Large intestine (tissue), 3 donors: ENCODE measurements at regions not wholly inside any gene's neighbourhood (a gene's known extent, or its start where the extent isn't known, plus 50 kb on each side); places are given as distances from the start of the nearest gene placed in this dataset.
"Not testable (repeated sequence)": the region's sequence is repeated elsewhere in the genome, so short reads cannot be mapped to it uniquely, and the experiment has no call there.

Experiments used
- DNase-seq, 2 donors: peaks; one replicate each; pipeline versions ENCODE4 v3.0.0 to v3.0.0-alpha.2; 2013
- H3K27ac ChIP-seq: one replicate; pipeline ENCODE4 v1.5.1; 2013; ENCODE audit warnings: low read length
- H3K27me3 ChIP-seq: 2 replicates; pipeline ENCODE4 v1.6.1; 2013; ENCODE audit warnings: low read length; ENCODE audit not compliant: control insufficient read depth, insufficient read depth
- H3K36me3 ChIP-seq: 2 replicates; pipeline ENCODE4 v1.6.1; 2013; ENCODE audit warnings: low read length; ENCODE audit not compliant: control insufficient read depth, insufficient read depth
- H3K4me1 ChIP-seq: one replicate; pipeline ENCODE4 v1.6.1; 2013; ENCODE audit warnings: low read length; ENCODE audit not compliant: control insufficient read depth, insufficient read depth
- H3K4me3 ChIP-seq: one replicate; pipeline ENCODE4 v1.5.1; 2013; ENCODE audit warnings: low read length
- H3K9me3 ChIP-seq: one replicate; pipeline ENCODE4 v1.6.1; 2013; ENCODE audit warnings: mild to moderate bottlenecking, low read depth, low read length, moderate library complexity; ENCODE audit not compliant: control insufficient read depth
- WGBS: methylation state at CpG from one replicate; pipeline ENCODE4 v1.1.5; 2013; ENCODE audit warnings: low lambda C conversion rate; ENCODE audit not compliant: insufficient coverage; 5-methylcytosine and 5-hydroxymethylcytosine counted together

DNA sequence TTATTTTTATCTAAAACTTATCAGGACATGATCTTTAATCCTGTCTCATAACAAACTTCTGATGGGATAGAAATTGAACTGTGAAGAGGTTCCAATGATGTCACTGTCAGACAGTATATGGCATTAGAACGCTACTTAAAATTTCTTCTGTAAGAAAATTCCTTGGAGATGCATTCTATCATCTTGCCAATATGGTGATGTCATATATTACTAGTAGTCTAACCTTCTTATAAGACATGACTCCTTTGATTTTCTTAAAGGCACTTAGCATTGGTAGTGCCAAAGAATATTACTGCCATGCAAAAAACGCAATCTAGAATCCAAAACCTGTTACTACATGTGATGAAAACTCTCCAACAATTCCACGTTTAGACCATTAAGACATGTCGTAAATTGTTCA is 131.1 kb downstream of the SLC25A46 start:
- H3K27ac ChIP-seq = no peak overlapping the region
- WGBS = no CpG with 5 or more reads among the region's 4 CpGs
- H3K36me3 ChIP-seq = no peaks in the 10 kb centered on the region

DNA sequence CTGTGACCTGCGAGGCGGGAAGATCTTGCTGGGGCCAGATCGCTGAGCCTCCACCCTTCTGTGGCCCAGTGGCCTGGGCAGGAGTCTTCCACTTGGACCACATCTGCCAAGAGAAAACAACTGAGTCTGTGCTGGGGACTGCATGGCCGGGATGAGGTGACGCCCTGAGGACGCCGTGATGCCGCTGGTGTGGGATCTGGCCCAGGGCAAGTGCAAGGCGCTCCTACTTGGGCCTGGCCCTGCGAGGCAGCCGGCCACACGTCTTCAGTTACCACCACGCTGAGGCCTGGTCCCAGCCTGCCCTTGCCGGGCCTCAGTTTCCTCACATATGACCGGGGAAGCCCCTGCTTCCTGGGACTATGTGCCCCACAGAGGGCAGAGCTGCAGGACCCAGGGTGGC is 133.4 kb downstream of the SLC25A46 start:
- WGBS = no CpG with 5 or more reads among the region's 15 CpGs

More for the DNA sequence above, 131.1 kb downstream of the SLC25A46 start:
- Histone ChIP-seq H3K4me3 (no peak overlapping the region), H3K4me1 (no peaks in the 10 kb centered on the region), H3K27me3 (no peaks in the 10 kb centered on the region), H3K9me3 (peaks cover 3% of the 10 kb centered on the region)
- DNase-seq = no peak

DNA sequence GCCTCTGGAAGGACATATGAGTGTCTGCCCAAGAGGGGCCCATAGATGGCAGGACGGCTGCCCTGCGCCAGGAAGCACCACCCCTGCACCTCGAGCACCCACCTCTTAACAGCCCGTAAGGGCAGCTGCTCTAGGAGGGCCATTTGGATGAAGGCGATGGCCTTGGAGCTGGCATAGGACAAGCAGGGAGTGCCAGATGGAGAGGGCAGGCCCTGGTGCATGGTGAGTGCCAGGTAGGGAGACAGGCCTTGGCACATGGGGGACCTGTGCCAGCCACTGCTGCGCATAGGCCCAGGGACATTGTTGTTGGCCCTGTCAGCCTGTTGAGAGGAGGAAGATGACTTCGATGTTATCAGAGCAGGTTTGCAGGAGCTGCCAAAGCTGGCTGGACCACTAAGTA is 134.2 kb downstream of the SLC25A46 start:
- no peaks in the 10 kb centered on the region for H3K36me3 ChIP-seq
- H3K4me3 ChIP-seq = no peak overlapping the region
- H3K27me3 ChIP-seq = no peaks in the 10 kb centered on the region
- no peak overlapping the region for H3K27ac ChIP-seq
- H3K9me3 ChIP-seq = peaks cover 3% of the 10 kb centered on the region
- no peak for DNase-seq
- WGBS = no CpG with 5 or more reads among the region's 7 CpGs
- no peaks in the 10 kb centered on the region for H3K4me1 ChIP-seq

More for the DNA sequence above, 133.4 kb downstream of the SLC25A46 start:
- Histone ChIP-seq H3K36me3 (no peaks in the 10 kb centered on the region), H3K4me1 (no peaks in the 10 kb centered on the region), H3K9me3 (peaks cover 3% of the 10 kb centered on the region), H3K27ac (no peak overlapping the region), H3K27me3 (no peaks in the 10 kb centered on the region), H3K4me3 (no peak overlapping the region)
- DNase-seq = no peak

DNA sequence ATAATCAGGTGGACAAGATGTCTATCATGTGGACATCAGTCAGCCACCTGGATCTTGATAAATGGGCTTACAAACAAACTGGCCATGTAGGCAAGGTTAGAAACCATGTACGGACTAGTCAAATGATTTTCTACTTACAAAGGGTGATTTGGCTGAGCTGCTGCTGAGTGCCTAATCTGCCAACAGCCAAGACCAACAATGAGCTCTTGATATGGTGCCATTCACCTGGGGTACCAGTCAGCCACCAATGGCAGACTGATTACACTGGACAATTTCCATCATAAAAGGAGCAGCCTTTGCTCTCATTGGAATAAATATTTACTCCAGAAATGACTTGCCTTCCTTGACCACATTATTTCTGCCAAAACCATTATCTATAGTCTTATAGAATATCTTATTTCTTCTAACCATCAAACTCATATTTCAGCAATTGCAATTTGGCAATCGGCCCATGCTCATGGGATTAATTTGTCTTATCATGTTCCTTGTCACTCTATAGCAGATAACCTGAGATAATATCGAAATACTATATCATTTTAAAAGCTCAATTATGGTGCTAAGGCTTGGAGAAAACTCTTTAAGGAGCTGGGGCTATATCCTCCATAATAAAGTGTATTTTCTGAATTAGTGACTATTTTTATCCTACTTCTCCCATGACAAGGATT is 135.1 kb downstream of the SLC25A46 start:
- no peak overlapping the region for H3K4me3 ChIP-seq
- 100% methylated on average over 1 of the region's 3 CpGs for WGBS
- DNase-seq = no peak
- H3K27me3 ChIP-seq = no peaks in the 10 kb centered on the region
- no peaks in the 10 kb centered on the region for H3K4me1 ChIP-seq
- no peaks in the 10 kb centered on the region for H3K36me3 ChIP-seq
- H3K9me3 ChIP-seq = peaks cover 3% of the 10 kb centered on the region
- no peak overlapping the region for H3K27ac ChIP-seq

DNA sequence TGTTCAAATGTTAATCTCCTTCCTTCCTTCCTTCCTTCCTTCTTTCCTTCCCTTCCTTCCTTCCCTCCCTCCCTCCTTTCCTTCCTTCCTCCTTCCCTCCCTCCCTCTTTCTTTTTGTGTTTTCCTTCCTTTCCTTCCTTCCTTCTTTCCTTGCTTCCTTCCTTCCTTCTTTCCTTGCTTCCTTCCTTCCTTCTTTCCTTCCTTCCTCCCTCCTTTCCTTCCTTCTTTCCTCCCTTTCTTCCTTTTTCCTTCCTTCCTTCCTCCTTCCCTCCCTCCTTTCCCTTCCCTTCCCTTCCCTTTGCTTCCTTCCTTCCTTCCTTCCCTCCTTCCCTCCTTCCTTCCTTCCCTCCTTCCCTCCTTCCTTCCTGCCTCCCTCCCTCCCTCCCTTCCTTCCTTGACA is 136.3 kb downstream of the SLC25A46 start:
- DNase-seq, H3K4me1 ChIP-seq, H3K9me3 ChIP-seq, H3K27me3 ChIP-seq, H3K27ac ChIP-seq, H3K4me3 ChIP-seq, H3K36me3 ChIP-seq: not testable (repeated sequence)

DNA sequence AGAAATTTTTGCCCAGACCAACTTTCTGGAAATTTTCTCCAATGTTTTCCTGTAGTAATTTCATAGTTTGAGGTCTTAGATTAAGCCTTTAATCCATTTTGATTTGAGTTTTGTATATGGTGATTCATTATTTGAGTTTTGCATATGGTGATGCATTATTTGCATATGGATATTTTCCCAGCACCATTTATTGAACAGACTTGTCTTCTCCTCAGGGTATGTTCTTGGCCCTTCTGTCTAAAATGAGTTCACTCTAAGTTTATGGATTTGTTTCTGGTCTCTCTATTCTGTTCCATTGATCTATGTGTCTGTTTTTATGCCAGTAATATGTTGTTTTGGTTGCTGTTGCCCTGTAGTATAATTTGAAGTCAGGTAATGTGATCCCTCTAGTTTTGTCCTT is 139.3 kb downstream of the SLC25A46 start:
- no peaks in the 10 kb centered on the region for H3K27me3 ChIP-seq

DNA sequence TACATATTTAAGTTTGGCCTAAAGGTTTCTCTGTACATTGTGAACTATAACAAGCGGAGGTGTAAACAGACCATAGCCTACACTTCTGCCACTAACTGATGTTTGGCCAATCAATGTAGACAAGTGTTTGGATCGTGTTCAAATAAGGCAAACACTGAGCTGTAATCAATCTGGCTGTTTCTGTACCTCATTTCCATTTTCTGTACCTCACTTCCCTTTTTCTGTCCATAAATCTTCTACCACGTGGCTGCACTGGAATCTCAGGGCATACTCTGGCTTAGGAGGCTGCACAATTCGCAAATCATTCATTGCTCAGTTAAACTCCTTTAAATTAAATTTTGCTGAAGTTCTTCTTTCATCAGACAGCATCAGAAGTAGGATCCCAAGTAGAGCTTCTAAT is 140.9 kb downstream of the SLC25A46 start:
- no peaks in the 10 kb centered on the region for H3K36me3 ChIP-seq
- H3K27ac ChIP-seq = no peak overlapping the region
- no peaks in the 10 kb centered on the region for H3K4me1 ChIP-seq
- H3K27me3 ChIP-seq = no peaks in the 10 kb centered on the region
- no peaks in the 10 kb centered on the region for H3K9me3 ChIP-seq
- no peak for DNase-seq
- H3K4me3 ChIP-seq = no peak overlapping the region
- 88% methylated on average over 1 of the region's 4 CpGs for WGBS

More for the DNA sequence above, 139.3 kb downstream of the SLC25A46 start:
- Histone ChIP-seq H3K4me3 (no peak overlapping the region), H3K27ac (no peak overlapping the region), H3K4me1 (no peaks in the 10 kb centered on the region), H3K36me3 (no peaks in the 10 kb centered on the region), H3K9me3 (no peaks in the 10 kb centered on the region)
- DNase-seq = no peak

DNA sequence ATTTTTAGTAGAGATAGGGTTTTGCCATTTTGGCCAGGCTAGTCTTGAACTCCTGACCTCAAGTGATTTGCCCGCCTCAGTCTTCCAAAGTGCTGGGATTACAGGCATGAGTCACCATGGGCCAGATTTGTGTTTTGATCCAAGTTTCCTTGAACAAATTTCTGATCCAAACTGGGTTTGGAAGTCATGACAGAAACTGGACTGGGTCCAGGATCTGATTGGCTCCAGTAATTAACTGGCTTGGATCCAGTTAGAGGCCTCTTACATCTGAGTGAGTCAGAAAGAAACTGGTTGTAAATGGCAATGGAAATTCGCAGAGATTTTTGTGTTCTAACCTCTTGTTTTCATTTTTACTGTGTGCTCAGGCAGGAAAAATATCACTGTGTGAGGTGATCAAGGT is 141.6 kb downstream of the SLC25A46 start:
- Histone ChIP-seq H3K4me1 (no peaks in the 10 kb centered on the region), H3K9me3 (no peaks in the 10 kb centered on the region), H3K27ac (no peak overlapping the region), H3K4me3 (no peak overlapping the region), H3K36me3 (no peaks in the 10 kb centered on the region), H3K27me3 (no peaks in the 10 kb centered on the region)
- DNase-seq = no peak
- no CpG with 5 or more reads among the region's 2 CpGs for WGBS

DNA sequence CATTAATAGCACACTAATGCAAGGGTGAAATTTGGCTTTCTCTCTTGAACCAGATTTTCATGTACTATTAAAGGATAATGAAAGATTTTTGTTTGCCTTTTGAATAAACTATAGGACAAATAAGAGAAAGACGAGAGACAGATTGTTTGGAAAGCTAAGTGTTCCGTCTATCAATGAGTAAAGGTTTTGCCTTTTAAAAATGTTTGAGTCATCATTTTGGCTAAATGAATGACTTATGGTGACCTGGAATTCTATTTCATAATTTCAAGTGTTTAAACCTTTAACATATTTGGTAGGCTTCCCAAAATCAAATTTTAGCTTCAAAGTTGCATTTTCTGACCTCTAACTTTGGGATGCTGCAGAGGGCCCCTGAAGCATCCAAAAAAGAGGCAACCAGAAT is 145.2 kb downstream of the SLC25A46 start:
- WGBS = 69% methylated on average over 2 of the region's 2 CpGs

DNA sequence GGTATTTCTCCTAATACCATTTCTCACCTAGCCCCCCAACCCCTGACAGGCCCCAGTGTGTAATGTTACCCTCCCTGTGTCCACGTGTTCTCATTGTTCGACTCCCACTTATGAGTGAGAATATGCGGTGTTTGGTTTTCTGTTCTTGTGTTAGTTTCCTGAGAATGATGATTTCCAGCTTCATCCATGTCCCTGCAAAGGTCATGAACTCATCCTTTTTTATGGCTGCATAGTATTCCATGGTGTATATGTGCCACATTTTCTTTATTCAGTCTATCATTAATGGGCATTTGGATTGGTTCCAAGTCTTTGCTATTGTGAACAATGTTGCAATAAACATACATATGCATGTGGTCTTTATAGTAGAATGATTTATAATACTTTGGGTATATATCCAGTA is 148.4 kb downstream of the SLC25A46 start:
- not testable (repeated sequence) for DNase-seq, H3K27ac ChIP-seq, H3K27me3 ChIP-seq, H3K9me3 ChIP-seq, H3K4me1 ChIP-seq, H3K36me3 ChIP-seq, H3K4me3 ChIP-seq
- no CpG with 5 or more reads among the region's 3 CpGs for WGBS

More for the DNA sequence above, 145.2 kb downstream of the SLC25A46 start:
- Histone ChIP-seq H3K4me3 (no peak overlapping the region), H3K27ac (no peak overlapping the region), H3K4me1 (no peaks in the 10 kb centered on the region), H3K27me3 (no peaks in the 10 kb centered on the region), H3K9me3 (no peaks in the 10 kb centered on the region), H3K36me3 (no peaks in the 10 kb centered on the region)
- no peak for DNase-seq

DNA sequence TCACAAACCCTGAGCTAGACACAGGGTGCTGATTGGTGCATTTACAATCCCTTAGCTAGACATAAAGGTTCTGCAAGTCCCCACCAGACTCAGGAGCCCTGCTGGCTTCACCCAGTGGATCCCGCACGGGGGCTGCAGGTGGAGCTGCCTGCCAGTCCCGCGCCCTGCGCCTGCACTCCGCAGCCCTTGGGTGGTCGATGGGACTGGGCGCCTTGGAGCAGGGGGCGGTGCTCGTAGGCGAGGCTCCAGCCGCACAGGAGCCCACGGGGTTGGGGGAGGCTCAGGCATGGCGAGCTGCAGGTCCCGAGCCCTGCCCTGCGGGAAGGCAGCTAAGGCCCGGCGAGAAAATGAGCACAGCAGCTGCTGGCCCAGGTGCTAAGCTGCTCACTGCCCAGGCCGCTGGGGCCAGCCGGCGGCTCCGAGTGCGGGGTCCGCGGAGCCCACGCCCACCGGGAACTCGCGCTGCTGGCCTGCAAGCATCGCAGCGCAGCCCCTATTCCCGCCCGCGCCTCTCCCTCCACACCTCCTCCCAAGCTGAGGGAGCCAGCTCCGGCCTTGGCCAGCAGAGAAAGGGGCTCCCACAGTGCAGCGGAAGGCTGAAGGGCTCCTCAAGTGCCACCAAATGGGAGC is 155.2 kb downstream of the SLC25A46 start:
- not testable (repeated sequence) for H3K4me3 ChIP-seq, DNase-seq, H3K27me3 ChIP-seq, H3K4me1 ChIP-seq, H3K9me3 ChIP-seq, H3K27ac ChIP-seq, H3K36me3 ChIP-seq
- no CpG with 5 or more reads among the region's 36 CpGs for WGBS
